Activated naive CD8-positive, alpha-beta T cell treated with anti-CD3 and anti-CD28 coated beads, Interleukin-2, amount 50 U/mL, for 16 hours (primary cell): ENCODE measurements at regions not wholly inside any gene's neighbourhood (a gene's known extent, or its start where the extent isn't known, plus 50 kb on each side); places are given as distances from the start of the nearest gene placed in this dataset.

Experiments
- DNase-seq: peaks from one replicate; pipeline ENCODE4 v3.0.0-alpha.2; 2020; ENCODE audit warnings: low read depth, low spot score

DNA sequence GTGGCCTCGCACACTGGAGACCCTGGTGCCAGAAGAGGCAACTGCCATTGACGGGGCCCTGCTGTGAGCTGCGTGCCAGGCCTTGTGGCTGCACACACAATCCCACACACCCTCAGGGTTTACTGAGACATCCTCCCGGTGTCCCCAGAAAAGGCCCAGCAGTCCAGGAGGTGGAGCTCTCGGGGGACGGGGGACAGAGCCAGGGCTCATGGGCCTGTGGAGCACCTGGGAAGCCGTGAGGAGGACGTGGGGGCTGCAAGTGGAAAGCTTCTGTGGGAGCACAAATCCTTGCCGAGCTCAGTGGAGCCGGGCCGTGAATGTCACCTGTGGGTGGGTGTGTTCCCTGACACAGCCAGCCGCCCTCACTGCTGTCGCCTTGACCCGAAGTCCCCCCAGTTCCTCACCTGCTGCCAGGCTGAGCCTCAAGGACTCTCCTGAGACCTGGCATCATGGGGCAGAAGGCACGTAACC is 609.7 kb downstream of the TBC1D22A start:
- no peak for DNase-seq

DNA sequence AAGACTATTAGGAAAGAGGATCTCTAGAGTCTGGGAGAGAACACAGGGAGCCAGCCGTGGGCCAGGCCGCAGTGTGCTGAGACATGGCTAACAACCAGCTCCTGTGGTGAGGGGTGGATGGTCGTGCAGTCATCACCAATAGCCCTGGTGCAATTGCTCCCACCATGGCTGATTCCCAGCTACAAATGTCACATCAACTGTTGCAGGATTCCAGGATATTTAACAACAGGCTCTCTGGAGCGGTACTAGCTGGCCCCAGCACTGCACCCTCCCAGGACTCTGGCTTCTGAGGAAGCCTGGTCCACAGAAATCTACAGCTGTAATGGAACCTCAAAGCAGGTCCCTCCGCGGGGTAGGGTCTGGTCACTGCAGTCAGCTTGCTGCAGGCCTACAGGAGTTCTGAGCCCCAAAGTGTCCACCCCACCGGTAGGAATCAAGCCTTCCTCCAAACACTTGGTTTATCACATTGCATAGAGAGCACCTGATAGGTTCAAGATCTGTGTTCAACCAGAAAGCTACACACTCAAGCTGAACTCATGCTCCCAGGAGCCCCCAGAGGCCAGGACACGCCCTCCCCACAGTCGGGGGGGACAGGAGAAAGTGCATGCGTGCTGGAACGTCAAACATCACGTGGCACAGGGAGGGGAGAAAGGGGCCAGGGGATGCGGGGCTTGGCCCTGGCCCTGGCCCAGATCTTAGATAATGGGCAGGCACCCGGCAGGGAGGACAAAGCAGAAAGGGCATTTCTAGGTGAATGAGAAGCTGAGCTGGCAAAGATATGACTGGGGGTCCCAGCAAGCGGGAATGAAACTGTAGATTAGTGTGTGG is 609.0 kb downstream of the TBC1D22A start:
- DNase-seq: no peak

DNA sequence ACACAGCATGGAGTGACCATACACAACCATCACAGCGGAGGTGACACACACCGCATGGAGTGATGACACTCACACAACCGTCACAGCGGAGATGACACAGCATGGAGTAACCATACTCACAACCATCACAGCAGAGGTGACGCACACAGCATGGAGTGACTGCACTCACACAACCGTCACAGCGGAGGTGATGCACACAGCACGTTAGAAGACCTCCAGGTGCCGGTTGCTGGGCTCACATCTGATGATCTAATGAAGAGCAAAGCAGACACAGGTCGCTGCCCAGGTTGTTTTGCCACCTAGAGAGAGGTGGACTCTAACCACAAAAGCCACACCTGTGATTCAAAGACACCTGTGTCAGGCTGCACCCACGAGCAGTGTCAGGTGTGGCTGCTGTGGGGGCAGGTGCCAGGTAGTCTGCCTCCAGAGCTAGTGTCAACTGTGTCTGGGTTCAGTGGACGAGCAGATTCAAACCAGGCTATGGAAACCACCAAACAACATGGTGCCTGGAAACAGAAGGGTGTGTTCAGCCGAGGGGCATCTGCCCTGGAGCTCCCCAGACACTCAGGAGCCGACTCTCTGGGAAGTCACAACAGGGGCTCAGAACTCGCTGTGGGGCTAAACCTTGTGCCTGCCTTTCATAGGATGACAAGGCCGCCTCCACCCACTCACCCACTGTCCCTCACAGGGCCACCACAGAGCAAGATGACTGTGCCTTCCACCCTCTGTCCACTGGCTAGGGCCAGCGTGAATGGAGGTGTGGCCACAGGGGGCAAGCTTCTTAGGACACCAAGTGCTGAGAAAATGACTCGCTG is 608.2 kb downstream of the TBC1D22A start:
- no peak for DNase-seq

DNA sequence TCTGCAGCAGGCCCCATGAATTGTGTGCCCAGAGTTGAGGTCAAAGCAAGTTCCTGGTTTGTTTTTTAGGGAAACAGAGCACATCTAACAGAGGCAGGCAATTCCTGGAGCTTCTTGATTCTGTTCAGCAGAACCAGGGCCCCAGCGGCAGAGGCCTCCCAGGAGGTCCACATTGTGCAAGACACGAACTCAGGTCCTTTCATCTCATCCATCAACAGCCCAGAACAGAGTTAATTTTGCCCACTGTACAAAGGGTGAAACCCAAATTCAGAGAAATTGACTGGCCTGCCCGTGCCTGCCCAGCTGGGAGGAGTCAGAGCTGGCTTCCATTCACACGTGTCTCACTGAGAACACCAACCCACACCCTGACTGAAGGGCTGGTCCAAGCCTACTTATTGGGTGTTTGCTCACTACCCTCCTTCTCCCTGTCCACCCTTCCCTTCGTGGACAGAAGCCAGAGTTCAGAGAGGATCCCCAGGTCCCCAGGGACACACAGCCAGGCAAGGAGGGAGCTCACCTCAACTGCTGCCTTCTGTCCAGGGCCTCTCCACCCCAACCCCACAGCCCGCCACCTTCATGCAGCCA is 607.1 kb downstream of the TBC1D22A start:
- DNase-seq: no peak

DNA sequence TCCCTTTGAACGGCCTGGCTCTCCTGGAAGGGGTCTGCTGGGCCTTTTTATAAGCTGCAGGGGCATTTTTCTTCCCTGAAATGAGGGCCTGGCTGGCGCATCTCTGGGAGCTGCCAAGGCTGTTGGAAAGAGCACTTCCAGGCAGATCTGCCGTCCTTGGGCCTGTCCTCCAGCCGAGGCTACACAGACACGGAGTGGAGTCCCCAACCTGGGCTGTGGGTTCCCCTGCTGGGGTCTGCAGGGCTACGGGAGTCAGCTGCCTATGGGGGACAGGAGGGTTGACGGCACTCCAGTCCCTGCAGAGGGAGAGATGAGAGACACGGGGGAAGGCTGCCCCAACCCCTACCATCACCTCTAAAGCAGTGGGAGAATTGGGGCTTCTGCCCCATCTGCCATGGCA is 606.6 kb downstream of the TBC1D22A start:
- no peak for DNase-seq

DNA sequence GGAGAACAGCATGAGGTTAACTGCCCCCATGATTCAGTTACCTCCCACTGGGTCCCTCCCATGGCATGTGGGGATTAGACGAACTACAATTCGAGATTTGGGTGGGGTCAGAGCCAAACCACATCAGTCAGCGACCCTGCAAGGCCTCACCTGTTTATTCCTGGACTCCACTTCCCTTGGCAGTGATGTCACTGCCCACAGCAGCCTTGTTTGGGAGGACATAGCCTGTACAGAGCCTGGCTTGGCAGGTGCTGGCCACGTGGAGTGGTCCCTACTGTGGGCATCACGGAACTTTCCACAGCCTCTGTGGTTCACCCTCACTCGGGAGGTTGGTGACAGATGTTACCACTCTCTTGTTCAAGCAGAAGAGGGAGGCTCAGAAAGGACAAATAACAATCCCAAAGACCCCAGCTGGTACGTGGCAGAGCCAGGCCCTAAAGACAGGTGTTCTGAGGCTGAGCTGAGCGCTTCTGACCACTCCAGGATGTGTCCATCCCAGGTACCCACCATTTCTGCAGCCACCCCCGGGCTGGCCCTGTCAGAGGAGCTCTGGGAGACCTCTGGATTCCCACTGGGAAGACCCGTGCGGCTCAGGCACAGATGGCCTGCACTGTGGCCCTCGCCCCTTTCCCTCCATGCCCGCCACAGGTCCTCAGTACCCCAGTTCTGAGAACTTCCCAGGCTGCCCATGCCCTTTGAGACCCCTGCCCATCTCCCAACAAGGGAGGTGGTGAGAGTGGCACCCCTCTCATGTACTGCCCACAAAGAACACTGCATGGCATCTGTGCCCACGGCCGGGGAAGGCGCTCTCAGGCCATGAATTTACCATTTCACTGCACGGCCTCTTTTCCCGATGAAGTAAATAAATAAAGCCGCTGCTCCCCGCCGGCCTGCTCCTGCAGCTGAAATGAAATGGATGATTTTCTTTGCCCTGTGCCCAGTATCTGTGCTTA is 605.8 kb downstream of the TBC1D22A start:
- no peak for DNase-seq

DNA sequence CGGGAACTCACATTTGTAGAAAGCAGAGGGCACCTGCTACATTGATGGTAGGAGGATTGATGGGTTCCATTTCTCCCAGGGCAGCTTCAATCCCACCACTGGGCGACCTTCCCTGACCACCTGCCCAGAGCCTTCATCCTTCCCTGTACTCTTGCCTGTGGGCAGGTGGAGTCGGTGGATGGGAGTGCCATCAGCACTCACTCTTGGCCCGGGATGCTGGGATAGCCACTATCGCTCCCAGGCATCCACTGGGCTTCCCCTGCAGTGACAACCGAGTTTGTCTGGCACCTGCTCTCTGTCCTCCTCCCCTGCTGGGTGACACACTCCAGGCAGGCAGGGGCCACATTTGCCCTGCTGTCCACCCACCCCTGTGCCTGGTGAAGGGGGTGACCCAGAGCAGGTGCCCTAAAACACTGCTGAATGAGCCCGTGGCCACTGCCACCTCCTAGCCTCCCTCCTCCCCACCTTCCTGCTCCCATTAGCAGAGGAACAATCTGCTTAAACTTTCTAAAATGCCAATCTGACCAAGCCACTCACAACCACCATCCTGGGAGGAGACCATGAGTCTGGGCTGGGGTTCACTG is 604.7 kb downstream of the TBC1D22A start:
- no peak for DNase-seq

DNA sequence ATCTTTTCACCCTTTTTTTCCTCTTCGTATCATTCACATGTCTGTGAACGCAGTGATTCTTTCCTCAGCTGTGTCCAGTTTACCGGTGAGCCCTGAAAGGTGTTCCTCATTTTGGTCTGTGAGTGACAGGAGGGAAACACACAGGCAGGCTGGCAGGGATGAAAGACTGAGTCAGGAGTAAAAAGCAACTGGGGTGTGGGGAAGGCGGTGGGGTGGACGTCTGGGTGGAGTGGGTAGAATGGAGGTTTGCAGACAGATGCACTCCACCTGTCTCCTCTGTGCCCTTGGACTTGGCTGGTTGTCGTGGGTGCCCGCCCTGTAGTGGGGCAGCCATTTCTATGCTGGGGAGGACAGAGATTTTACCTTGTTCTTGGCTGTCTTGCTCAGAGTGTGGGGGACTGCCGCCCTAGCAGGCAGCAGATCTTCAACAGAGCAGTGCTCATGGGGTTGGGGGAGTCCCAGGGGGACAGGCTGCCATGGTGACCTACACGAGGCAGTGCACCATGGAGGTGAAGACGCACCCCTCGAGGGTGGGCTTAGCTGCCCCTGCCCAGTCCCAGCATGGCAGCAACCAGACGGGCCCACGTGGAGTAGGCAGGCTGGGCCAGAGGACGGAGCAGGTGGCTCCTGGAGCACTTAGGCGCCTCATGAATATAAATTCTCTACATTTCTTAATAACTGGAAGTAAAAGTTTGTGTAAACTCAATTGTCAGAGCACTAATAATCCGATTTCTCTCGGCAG is 603.7 kb downstream of the TBC1D22A start:
- no peak for DNase-seq

DNA sequence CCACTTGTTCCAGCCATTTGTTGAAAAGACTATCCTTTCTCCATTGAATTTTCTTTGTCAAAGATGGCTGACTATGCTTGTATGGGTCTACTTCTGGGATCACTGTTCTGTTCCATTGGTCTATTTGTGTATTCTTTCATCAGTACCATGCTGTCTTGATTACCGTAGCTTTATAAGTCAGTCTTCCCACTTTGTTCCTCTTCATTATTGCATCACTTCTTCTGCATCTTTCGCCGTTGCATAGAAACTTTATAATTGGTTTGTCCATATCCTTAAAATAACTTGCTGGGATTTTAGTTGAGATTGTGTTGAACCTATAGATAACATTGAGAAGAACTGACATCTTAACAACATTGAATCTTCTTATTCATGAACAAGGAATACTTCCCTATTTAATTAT is 598.8 kb downstream of the TBC1D22A start:
- no peak for DNase-seq

DNA sequence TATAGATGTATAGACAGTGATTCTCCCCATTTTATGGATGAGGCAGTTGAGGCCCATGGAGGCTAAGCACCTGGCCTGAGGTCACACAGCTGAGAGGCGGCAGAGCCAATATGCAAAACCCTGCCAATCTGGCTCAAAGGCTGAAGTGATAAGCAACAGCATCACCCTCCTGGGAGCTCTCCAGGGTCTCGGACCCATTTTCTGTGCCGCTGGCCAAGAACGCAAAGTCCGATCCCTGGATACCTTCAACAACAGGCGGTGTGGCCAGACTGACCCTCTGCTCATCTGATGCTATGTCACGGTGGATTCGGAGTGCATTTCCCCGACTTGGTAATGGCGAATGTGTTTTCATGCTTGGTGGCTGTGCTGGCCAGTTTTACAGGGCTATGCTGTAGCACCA is 595.0 kb downstream of the TBC1D22A start:
- no peak for DNase-seq

DNA sequence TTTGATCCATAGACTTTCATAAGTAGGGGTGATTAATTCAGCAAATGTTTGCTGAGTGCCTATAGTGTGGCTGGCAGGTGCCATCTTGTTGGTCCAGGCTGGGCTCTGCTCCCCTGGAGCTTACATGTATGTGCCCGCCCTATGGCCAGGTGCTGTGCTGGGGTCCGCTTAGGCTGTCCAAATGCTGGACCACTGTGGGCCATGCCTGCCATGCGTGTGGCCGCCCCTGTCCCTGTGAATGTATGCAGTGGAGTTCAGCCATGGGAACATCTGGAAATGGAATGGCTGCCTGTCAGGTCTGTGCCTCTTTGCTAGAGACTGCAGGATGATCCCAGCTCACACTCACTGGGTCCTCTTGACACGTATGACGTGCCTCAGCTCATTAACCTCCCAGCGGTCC is 594.6 kb downstream of the TBC1D22A start:
- DNase-seq: no peak

DNA sequence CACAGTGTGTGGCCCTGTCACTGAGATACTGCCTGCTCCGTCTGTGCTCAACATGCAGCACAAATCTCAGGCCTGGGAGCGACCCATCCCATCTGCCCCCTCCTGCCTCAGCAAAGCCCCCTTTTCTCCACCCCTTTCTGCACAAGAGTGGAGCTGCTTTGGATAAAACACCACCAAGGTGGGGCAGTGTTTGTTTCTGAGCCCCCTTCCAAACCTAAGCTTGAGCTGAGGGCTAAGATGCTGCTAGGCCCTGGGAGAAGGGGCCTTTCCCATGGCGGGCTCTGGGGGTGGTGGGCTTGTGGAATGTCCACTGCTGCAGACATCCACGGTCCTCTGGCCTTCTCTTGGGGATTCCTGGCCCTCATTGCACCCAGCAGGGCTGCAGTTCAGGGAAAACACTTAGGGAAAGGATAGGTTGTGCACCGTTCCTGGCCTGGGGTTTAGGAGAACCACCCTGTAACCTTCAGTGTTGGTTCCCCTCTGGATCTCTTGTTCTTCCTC is 594.1 kb downstream of the TBC1D22A start:
- DNase-seq: no peak

DNA sequence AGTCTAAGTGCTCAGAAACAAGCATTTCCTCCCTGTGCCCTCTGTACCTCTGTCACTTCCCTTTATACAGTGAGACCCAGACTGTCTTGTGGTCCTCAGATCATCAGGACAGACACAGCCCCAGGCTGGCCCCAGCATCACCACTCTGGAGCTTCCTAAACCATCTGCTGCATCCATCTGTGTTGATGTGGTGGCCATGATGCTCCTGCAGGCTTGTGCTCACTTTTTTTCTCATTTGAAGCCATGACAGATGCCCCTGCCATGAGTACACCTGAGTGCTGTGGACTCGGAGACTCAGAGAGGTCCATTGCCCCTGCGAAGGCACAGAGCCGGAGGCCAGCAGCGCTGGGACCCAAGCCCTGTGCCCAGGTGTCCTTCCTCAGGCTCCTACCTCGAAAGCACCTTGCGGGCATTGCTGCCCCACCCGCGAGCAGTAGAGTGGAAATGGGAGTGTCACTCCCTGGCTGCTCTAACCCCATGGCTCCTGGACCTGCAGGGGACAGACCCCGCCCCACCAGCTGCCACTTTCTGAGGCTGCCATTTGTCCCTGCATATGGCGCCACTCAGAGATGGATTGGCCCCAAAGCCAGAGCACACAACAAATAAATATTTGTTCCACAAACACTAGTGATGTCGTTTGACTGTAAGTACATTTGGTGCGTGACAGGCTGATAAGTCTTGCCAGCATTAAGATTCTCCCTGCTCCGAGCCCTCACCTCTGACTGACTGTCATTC is 593.5 kb downstream of the TBC1D22A start:
- DNase-seq: no peak

DNA sequence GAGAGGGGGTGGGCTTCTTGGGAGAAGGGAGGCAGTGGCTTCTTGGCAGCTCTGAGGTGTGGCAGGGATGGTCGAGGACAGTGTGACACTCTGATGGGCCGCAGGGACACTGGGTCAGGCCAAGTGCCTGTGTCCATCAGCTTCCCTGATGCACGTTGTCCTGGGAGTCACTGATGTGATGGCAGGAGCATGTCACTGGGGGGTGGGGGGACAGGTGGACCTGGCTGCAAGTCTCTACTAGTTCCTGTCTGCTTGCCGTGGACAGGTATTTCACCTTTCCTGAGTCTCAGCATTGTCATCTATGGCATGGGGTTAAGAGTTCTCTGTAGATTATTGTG is 592.9 kb downstream of the TBC1D22A start:
- DNase-seq: no peak

DNA sequence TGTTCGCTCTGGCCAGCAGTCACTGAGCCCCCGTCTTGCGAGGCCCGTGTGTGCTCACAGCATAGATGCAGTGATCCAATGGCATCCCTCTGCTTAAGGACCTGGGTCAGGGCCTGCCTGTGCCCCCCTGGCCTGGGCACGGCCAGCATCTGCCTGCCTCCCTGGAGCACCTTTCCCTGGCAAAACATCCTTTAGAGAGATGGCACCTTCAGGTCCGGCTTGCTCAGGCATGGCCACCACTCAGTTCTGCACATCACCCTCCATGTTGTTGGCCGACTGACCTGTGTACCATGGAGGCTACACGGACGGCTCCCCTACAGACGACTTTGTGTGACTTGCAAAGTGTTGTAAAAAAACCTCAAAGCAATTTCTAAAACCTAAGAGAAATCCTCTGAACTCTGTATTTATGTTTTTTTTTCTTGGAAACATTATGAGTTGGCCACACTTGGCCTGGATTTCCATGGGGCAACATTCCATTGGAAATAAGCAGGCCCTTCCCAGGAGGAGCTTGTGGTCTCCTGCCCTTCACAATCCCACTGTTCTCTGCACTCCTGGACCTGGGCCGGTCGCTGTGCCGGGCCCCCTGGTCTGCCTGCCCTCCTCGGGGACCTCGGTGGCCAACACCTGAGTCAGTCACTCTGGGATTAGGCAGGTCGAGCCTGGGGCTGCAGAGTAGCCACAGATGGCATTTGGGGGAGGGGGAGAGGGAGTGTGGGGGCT is 592.4 kb downstream of the TBC1D22A start:
- DNase-seq: no peak

DNA sequence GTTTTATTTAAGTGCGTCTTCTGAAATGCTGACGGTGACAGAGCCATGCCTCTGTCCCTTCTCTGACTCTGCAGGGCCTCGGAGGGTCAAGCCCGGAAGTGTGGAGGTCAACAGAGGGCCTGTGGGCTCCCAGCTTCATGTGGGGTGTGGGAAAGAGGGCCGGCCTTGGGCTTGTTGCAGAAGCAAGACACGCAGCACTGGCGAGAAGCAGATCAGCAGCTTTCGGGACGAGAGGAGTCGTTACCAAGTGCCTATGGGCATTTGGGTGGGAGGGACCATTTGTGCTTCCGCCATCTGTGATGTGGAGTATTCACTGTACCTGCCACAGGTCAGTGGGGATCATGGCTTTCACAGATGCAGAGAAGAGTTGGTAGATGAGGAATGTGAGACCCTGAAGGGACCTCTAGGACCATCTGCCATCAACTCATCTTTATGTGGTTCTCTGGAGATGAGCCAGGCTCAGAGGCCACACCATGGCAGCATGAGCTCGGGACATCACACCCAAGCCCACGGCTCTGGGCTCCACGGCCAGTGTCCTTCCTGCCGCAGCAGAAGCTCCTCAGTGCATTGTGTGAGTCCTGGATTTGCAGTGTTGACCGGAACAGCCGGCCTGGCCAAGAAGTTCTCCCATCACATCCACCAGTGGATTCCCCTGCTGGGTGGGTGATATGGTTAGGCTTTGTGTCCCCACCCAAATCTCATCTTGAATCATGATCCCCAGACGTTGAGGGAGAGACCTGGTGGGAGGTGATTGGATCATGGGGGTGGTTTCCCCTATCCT is 590.7 kb downstream of the TBC1D22A start:
- DNase-seq: no peak

DNA sequence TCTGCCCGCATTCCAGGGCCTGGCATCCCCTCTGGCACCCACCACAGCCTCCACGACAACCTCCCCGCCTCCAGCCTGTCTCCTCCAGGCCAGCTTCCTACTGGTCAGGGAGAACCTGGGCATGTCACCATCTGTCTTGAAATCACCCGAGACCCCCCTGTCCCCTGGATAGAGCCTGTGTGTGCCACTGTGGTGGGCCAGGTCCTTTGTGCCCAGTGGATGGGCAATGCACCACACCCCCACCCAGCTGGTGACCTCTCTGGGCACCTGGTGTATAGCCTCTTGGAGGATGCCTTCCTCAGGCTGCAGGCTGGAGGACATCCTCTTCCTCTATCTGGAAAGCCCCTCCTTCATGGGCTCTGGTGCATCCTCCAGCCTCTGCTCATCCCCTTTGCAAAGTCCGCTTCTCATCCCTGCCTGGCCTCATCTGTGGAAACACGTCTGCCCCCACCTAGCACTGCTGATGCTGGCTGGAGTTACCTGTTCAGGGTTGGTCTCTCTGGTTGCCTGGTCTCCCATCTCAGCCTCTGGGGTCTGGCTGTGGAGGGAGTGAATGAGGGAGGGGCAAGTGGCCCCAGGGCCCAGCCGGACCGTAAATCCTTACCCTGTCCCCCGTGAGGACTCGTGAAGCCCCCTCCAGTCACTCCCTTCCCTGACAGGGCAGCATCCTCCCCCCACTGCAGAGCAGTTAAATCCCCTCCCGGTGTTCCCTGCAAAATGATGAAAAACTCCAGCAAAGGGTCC is 589.6 kb downstream of the TBC1D22A start:
- DNase-seq: no peak
